SU-DHL-6 (cell line): ENCODE measurements at regions not wholly inside any gene's neighbourhood (a gene's known extent, or its start where the extent isn't known, plus 50 kb on each side); places are given as distances from the start of the nearest gene placed in this dataset.

Experiments
- H2AFZ ChIP-seq: fragments of 200-600 bp; sonication (generic); 2 replicates; pipeline ENCODE4 v1.6.1; 2014; ENCODE audit warnings: low read depth, mild to moderate bottlenecking, moderate library complexity, mixed read lengths, antibody characterized with exemption, low read length; ENCODE audit not compliant: severe bottlenecking
- H3F3A ChIP-seq: fragments of 200-600 bp; shearing (Covaris generic); 2 replicates; pipeline ENCODE4 v1.6.0; 2016; ENCODE audit warnings: antibody characterized with exemption, mild to moderate bottlenecking; ENCODE audit not compliant: insufficient read depth
- H3K27ac ChIP-seq: fragments of 200-600 bp; sonication (generic); 2 replicates; pipeline ENCODE4 v1.5.1; 2016; ENCODE audit warnings: low read depth, mild to moderate bottlenecking, low read length, moderate library complexity, mixed read lengths
- H3K27me3 ChIP-seq: fragments of 200-600 bp; sonication (generic), shearing (Covaris generic); 2 replicates; pipeline ENCODE4 v1.6.0; 2014; ENCODE audit warnings: mild to moderate bottlenecking, low read length
- H3K36me3 ChIP-seq: fragments of 200-600 bp; sonication (generic); 2 replicates; pipeline ENCODE4 v1.6.1; 2014; ENCODE audit warnings: mild to moderate bottlenecking, low read length, mixed read lengths
- H3K4me2 ChIP-seq: fragments of 300-600, 200-600 bp; shearing (Covaris generic), sonication (generic); 2 replicates; pipeline ENCODE4 v1.6.0; 2014; ENCODE audit warnings: low read length, low read depth, mild to moderate bottlenecking; ENCODE audit not compliant: poor library complexity, severe bottlenecking
- H3K4me3 ChIP-seq: fragments of 200-600 bp; sonication (generic); 2 replicates; pipeline ENCODE4 v1.5.1; 2014; ENCODE audit warnings: antibody characterized with exemption, low read length, mild to moderate bottlenecking, mixed read lengths; ENCODE audit not compliant: insufficient read depth, poor library complexity, severe bottlenecking
- H3K79me2 ChIP-seq: fragments of 200-600 bp; sonication (generic); 2 replicates; pipeline ENCODE4 v1.6.1; 2014; ENCODE audit warnings: mild to moderate bottlenecking, low read length, moderate library complexity; ENCODE audit not compliant: insufficient read depth
- H3K9ac ChIP-seq: fragments of 200-600 bp; sonication (generic); 2 replicates; pipeline ENCODE4 v1.7.0; 2014; ENCODE audit warnings: mild to moderate bottlenecking, low read length
- H3K9me2 ChIP-seq: fragments of 200-600 bp; sonication (generic); replicated peaks from 2 replicates; pipeline ENCODE4 v1.6.1; 2014; ENCODE audit warnings: low read length; ENCODE audit not compliant: insufficient read depth
- H3K9me3 ChIP-seq: fragments of 200-600 bp; sonication (generic); 2 replicates; pipeline ENCODE4 v1.6.1; 2014; ENCODE audit warnings: low read length, mixed read lengths; ENCODE audit not compliant: insufficient read depth
- H4K20me1 ChIP-seq: fragments of 200-600 bp; sonication (generic); 2 replicates; pipeline ENCODE4 v1.6.1; 2014; ENCODE audit warnings: low read depth, mild to moderate bottlenecking, antibody characterized with exemption, low read length, moderate library complexity, mixed read lengths
- CTCF ChIP-seq: fragments of 200-600 bp; sonication (generic); IDR thresholded peaks from one replicate; pipeline ENCODE4 v1.5.1; 2017; ENCODE audit warnings: antibody characterized with exemption, mild to moderate bottlenecking, low read length, moderate library complexity; ENCODE audit not compliant: insufficient read depth, poor library complexity, severe bottlenecking
- EZH2phosphoT487 ChIP-seq: fragments of 200-600 bp; sonication (generic), shearing (Covaris generic); conservative IDR thresholded peaks from 2 replicates; pipeline ENCODE4 v1.6.1; 2018; ENCODE audit warnings: mild to moderate bottlenecking, antibody characterized with exemption, low read length, moderate library complexity, mixed read lengths

GRCh38 chr2:190139371-190139770 is 76.8 kb upstream of the MSTN start:
- no peak overlapping the region for H3K27ac ChIP-seq
- H3K36me3 ChIP-seq: 0 out of 2 replicates have a peak, but pooled peaks cover 3% of the 10 kb centered on the region
- H3K9me2 ChIP-seq: no peaks in the 10 kb centered on the region
- H3K9me3 ChIP-seq: peaks cover 7% of the 10 kb centered on the region; the same call in 1 of the 2 replicates
- H3F3A ChIP-seq: no peaks in the 10 kb centered on the region
- no peaks in the 10 kb centered on the region for H4K20me1 ChIP-seq
- H3K27me3 ChIP-seq: no peaks in the 10 kb centered on the region
- TF ChIP-seq EZH2phosphoT487: no peak
- TF ChIP-seq CTCF: no peak
- no peak overlapping the region for H3K4me3 ChIP-seq
- H3K79me2 ChIP-seq: no peaks in the 10 kb centered on the region
- H3K4me2 ChIP-seq: no peak overlapping the region
- H3K9ac ChIP-seq: no peak overlapping the region
- no peak overlapping the region for H2AFZ ChIP-seq

- H3K9me3 ChIP-seq: peaks cover 7% of the 10 kb centered on the region; the same call in 1 of the 2 replicates
- no peak overlapping the region for H3K4me2 ChIP-seq
- no peak for TF ChIP-seq CTCF
- no peak for TF ChIP-seq EZH2phosphoT487
- H3K27ac ChIP-seq: no peak overlapping the region
- no peak overlapping the region for H2AFZ ChIP-seq
- no peaks in the 10 kb centered on the region for H3K9me2 ChIP-seq
- H3K4me3 ChIP-seq: no peak overlapping the region
- H3F3A ChIP-seq: no peaks in the 10 kb centered on the region
- H4K20me1 ChIP-seq: no peaks in the 10 kb centered on the region
- H3K79me2 ChIP-seq: no peaks in the 10 kb centered on the region
- 0 out of 2 replicates have a peak, but pooled peaks cover 3% of the 10 kb centered on the region for H3K36me3 ChIP-seq
- no peak overlapping the region for H3K9ac ChIP-seq
- H3K27me3 ChIP-seq: no peaks in the 10 kb centered on the region
These were observed 75.5 kb upstream of the MSTN start for GRCh38 chr2:190138032-190138431.

GRCh38 chr2:190137561-190137960 is 75.0 kb upstream of the MSTN start:
- no peak overlapping the region for H2AFZ ChIP-seq
- no peak overlapping the region for H3K27ac ChIP-seq
- H3K36me3 ChIP-seq: 0 out of 2 replicates have a peak, but pooled peaks cover 3% of the 10 kb centered on the region
- H3K27me3 ChIP-seq: no peaks in the 10 kb centered on the region
- H3K4me3 ChIP-seq: no peak overlapping the region
- no peaks in the 10 kb centered on the region for H3K9me2 ChIP-seq
- H3F3A ChIP-seq: no peaks in the 10 kb centered on the region
- no peak overlapping the region for H3K9ac ChIP-seq
- no peaks in the 10 kb centered on the region for H3K79me2 ChIP-seq
- H3K4me2 ChIP-seq: no peak overlapping the region
- H4K20me1 ChIP-seq: no peaks in the 10 kb centered on the region
- peaks cover 5% of the 10 kb centered on the region; the same call in 1 of the 2 replicates for H3K9me3 ChIP-seq
- TF ChIP-seq EZH2phosphoT487 (no peak), CTCF (no peak)
